ENCODE measurements at regions not wholly inside any gene's neighbourhood (a gene's known extent, or its start where the extent isn't known, plus 50 kb on each side); places are given as distances from the start of the nearest gene placed in this dataset.
"Not testable (repeated sequence)": the region's sequence is repeated elsewhere in the genome, so short reads cannot be mapped to it uniquely, and the experiment has no call there.

GRCh38 chr1:181893937-181894336, 167.6 kb downstream of the ZNF648 start:
- Histone ChIP-seq H3K27me3 (no peaks in the 10 kb centered on the region), H3K4me3 (no peak overlapping the region), H3K36me3 (no peaks in the 10 kb centered on the region), H3K4me1 (no peaks in the 10 kb centered on the region), H3K9me3 (no peaks in the 10 kb centered on the region), H3K27ac (no peak overlapping the region)
- TF ChIP-seq CTCF (IDR thresholded peaks at IDR 0.05) = no peak
- intact Hi-C loops (cut with DNase I) = no loop called here
- ATAC-seq = no peak
- 9 to 17% methylated on average over 1 of the region's 1 CpG for WGBS, 2 donors
- no peak for FAIRE-seq
- DNase-seq = no peak

GRCh38 chr1:181893150-181893549, 168.4 kb downstream of the ZNF648 start:
- ATAC-seq; H3K36me3 ChIP-seq; H3K27me3 ChIP-seq; H3K27ac ChIP-seq; H3K4me1 ChIP-seq; H3K9me3 ChIP-seq; FAIRE-seq; H3K4me3 ChIP-seq; DNase-seq; intact Hi-C loops (cut with DNase I): not testable (repeated sequence)

- no peaks in the 10 kb centered on the region for H3K27me3 ChIP-seq
- no peak overlapping the region for H3K4me3 ChIP-seq
- no peaks in the 10 kb centered on the region for H3K36me3 ChIP-seq
- H3K9me3 ChIP-seq = no peaks in the 10 kb centered on the region
- intact Hi-C loops (cut with DNase I) = no loop called here
- ATAC-seq (no peak), FAIRE-seq (no peak), DNase-seq (no peak)
- 62 to 69% methylated on average over 3 of the region's 3 CpGs for WGBS, 2 donors
- no peak overlapping the region for H3K27ac ChIP-seq
- no peak for TF ChIP-seq CTCF (IDR thresholded peaks at IDR 0.05)
- no peaks in the 10 kb centered on the region for H3K4me1 ChIP-seq
Observed at GRCh38 chr1:181872562-181872961, 188.9 kb downstream of the ZNF648 start.

- Histone ChIP-seq H3K4me1 (no peaks in the 10 kb centered on the region), H3K36me3 (no peaks in the 10 kb centered on the region), H3K4me3 (no peak overlapping the region), H3K27me3 (no peaks in the 10 kb centered on the region), H3K9me3 (no peaks in the 10 kb centered on the region), H3K27ac (no peak overlapping the region)
- 74 to 79% methylated on average over 1 of the region's 1 CpG for WGBS, 2 donors
- FAIRE-seq = no peak
- ATAC-seq = no peak
- TF ChIP-seq CTCF (IDR thresholded peaks at IDR 0.05) = no peak
- intact Hi-C loops (cut with DNase I) = no loop called here
- no peak for DNase-seq
Observed at GRCh38 chr1:181863736-181864135, 197.8 kb downstream of the ZNF648 start.

GRCh38 chr1:181863006-181863405, 198.5 kb downstream of the ZNF648 start:
- Histone ChIP-seq H3K4me1 (no peaks in the 10 kb centered on the region), H3K36me3 (no peaks in the 10 kb centered on the region), H3K4me3 (no peak overlapping the region), H3K27ac (no peak overlapping the region), H3K27me3 (no peaks in the 10 kb centered on the region), H3K9me3 (no peaks in the 10 kb centered on the region)
- WGBS, 2 donors = 49 to 73% methylated on average over 3 of the region's 3 CpGs
- no peak for TF ChIP-seq CTCF (IDR thresholded peaks at IDR 0.05)
- intact Hi-C loops (cut with DNase I) = no loop called here
- DNase-seq (no peak), ATAC-seq (no peak), FAIRE-seq (no peak)

GRCh38 chr1:181858135-181858534, 203.4 kb downstream of the ZNF648 start:
- ATAC-seq = no peak

More at GRCh38 chr1:181858135-181858534, 203.4 kb downstream of the ZNF648 start:
- Histone ChIP-seq H3K9me3 (no peaks in the 10 kb centered on the region), H3K36me3 (no peaks in the 10 kb centered on the region), H3K27me3 (no peaks in the 10 kb centered on the region), H3K4me1 (no peaks in the 10 kb centered on the region), H3K27ac (no peak overlapping the region), H3K4me3 (no peak overlapping the region)
- FAIRE-seq = no peak
- DNase-seq = no peak
- no peak for TF ChIP-seq CTCF (IDR thresholded peaks at IDR 0.05)
- WGBS, 2 donors = 49 to 50% methylated on average over 4 of the region's 4 CpGs
- intact Hi-C loops (cut with DNase I) = no loop called here

All from pancreas (tissue), 10 donors.